ENCODE measurements at regions not wholly inside any gene's neighbourhood (a gene's known extent, or its start where the extent isn't known, plus 50 kb on each side); places are given as distances from the start of the nearest gene placed in this dataset.
"Not testable (repeated sequence)": the region's sequence is repeated elsewhere in the genome, so short reads cannot be mapped to it uniquely, and the experiment has no call there.

GRCh38 chr6:97958134-97958533 is 675.1 kb upstream of the MMS22L start:
- DNase-seq (ENCODE audit: low spot score) = no peak
- in situ Hi-C loops (cut with HindIII; ENCODE audit: low sequenced_read_pairs) = no loop called here

GRCh38 chr6:97963193-97963592 is 680.2 kb upstream of the MMS22L start:
- in situ Hi-C loops (cut with HindIII; ENCODE audit: low sequenced_read_pairs) = no loop called here
- no peak for DNase-seq (ENCODE audit: low spot score)

GRCh38 chr6:97969065-97969464 is 686.0 kb upstream of the MMS22L start:
- in situ Hi-C loops (cut with HindIII; ENCODE audit: low sequenced_read_pairs) = no loop called here

GRCh38 chr6:97977084-97977483 is 694.1 kb upstream of the MMS22L start:
- DNase-seq (ENCODE audit: low spot score) = no peak
- in situ Hi-C loops (cut with HindIII; ENCODE audit: low sequenced_read_pairs) = no loop called here

More at GRCh38 chr6:97969065-97969464, 686.0 kb upstream of the MMS22L start:
- DNase-seq (ENCODE audit: low spot score) = no peak

- in situ Hi-C loops (cut with HindIII; ENCODE audit: low sequenced_read_pairs) = no loop called here
- DNase-seq (ENCODE audit: low spot score) = no peak
Observed at GRCh38 chr6:97978855-97979271, 695.8 kb upstream of the MMS22L start.

- DNase-seq (ENCODE audit: low spot score); in situ Hi-C loops (cut with HindIII; ENCODE audit: low sequenced_read_pairs): not testable (repeated sequence)
Observed at GRCh38 chr6:97979285-97979684, 696.3 kb upstream of the MMS22L start.

- DNase-seq (ENCODE audit: low spot score) = no peak
- in situ Hi-C loops (cut with HindIII; ENCODE audit: low sequenced_read_pairs) = no loop called here
Observed at GRCh38 chr6:97989451-97989850, 706.4 kb upstream of the MMS22L start.

- no peak for DNase-seq (ENCODE audit: low spot score)
- in situ Hi-C loops (cut with HindIII; ENCODE audit: low sequenced_read_pairs) = no loop called here
Observed at GRCh38 chr6:97995158-97995557, 712.1 kb upstream of the MMS22L start.

GRCh38 chr6:98002678-98003077 is 719.7 kb upstream of the MMS22L start:
- DNase-seq (ENCODE audit: low spot score) = no peak
- in situ Hi-C loops (cut with HindIII; ENCODE audit: low sequenced_read_pairs) = no loop called here

- in situ Hi-C loops (cut with HindIII; ENCODE audit: low sequenced_read_pairs) = no loop called here
- no peak for DNase-seq (ENCODE audit: low spot score)
Observed at GRCh38 chr6:98014442-98015201, 731.6 kb upstream of the MMS22L start.

GRCh38 chr6:98016565-98016964 is 733.5 kb upstream of the MMS22L start:
- DNase-seq (ENCODE audit: low spot score) = no peak
- in situ Hi-C loops (cut with HindIII; ENCODE audit: low sequenced_read_pairs) = no loop called here

- no peak for DNase-seq (ENCODE audit: low spot score)
- in situ Hi-C loops (cut with HindIII; ENCODE audit: low sequenced_read_pairs) = no loop called here
Observed at GRCh38 chr6:98020222-98020621, 737.2 kb upstream of the MMS22L start.

- in situ Hi-C loops (cut with HindIII; ENCODE audit: low sequenced_read_pairs) = no loop called here
- DNase-seq (ENCODE audit: low spot score) = no peak
Observed at GRCh38 chr6:98024359-98024758, 741.3 kb upstream of the MMS22L start.

- in situ Hi-C loops (cut with HindIII; ENCODE audit: low sequenced_read_pairs) = no loop called here
- no peak for DNase-seq (ENCODE audit: low spot score)
Observed at GRCh38 chr6:98027898-98028297, 744.9 kb upstream of the MMS22L start.

GRCh38 chr6:98033617-98034016 is 750.6 kb upstream of the MMS22L start:
- in situ Hi-C loops (cut with HindIII; ENCODE audit: low sequenced_read_pairs) = no loop called here
- no peak for DNase-seq (ENCODE audit: low spot score)

GRCh38 chr6:98036344-98036923 is 753.4 kb upstream of the MMS22L start:
- in situ Hi-C loops (cut with HindIII; ENCODE audit: low sequenced_read_pairs) = no loop called here

GRCh38 chr6:98037571-98037970 is 754.6 kb upstream of the MMS22L start:
- in situ Hi-C loops (cut with HindIII; ENCODE audit: low sequenced_read_pairs) = no loop called here
- no peak for DNase-seq (ENCODE audit: low spot score)

More at GRCh38 chr6:98036344-98036923, 753.4 kb upstream of the MMS22L start:
- no peak for DNase-seq (ENCODE audit: low spot score)

GRCh38 chr6:98039443-98039842 is 756.4 kb upstream of the MMS22L start:
- DNase-seq (ENCODE audit: low spot score) = no peak
- in situ Hi-C loops (cut with HindIII; ENCODE audit: low sequenced_read_pairs) = no loop called here

- in situ Hi-C loops (cut with HindIII; ENCODE audit: low sequenced_read_pairs) = no loop called here
- DNase-seq (ENCODE audit: low spot score) = no peak
Observed at GRCh38 chr6:98039904-98040607, 757.0 kb upstream of the MMS22L start.

GRCh38 chr6:98041056-98041455 is 758.0 kb upstream of the MMS22L start:
- DNase-seq (ENCODE audit: low spot score) = no peak
- in situ Hi-C loops (cut with HindIII; ENCODE audit: low sequenced_read_pairs) = no loop called here
